ENCODE measurements at regions not wholly inside any gene's neighbourhood (a gene's known extent, or its start where the extent isn't known, plus 50 kb on each side); places are given as distances from the start of the nearest gene placed in this dataset.

DNA sequence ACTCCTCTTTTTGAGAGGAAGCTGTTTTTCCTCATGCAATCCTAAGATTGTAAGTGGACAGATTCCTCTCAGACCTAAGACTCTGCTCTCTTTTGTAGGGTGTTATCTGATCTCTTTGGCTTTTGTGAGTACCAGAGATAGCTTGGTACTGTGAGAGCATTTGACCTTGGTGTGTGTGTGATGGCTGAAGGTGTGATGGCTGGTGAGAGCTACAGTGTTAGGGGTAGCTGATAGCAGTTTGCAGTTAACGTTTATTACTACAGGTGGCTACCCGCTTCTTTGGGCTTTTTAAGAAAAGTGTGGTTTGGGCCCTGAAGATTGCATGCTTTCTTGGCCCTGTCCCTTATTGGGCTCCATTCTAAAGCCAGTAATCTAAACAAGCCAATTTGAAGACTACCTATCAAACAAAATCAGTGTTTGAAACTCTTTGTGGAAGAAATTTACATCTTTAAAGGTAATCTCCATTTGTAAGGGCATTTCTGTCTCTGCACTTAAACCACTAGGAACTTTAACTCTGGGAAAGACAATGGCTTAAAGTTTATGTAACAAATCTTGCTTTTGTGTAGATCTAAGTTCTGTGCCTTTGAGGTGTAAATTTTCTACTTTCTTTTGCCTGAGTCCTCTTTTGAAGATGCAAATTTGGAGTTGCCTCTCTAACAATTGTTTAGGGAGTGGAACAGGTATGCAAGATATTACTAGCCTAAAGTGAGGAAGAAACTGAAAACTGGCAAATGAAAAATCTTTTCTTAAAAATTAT, 85.3 kb upstream of the SERBP1 start:
- TF ChIP-seq CTCF (IDR thresholded peaks at IDR 0.05): no peak
- TF ChIP-seq ZFX (IDR thresholded peaks at IDR 0.05; ENCODE audit: borderline replicate concordance): no peak
